Inflammatory macrophage (primary cell): ENCODE measurements at regions not wholly inside any gene's neighbourhood (a gene's known extent, or its start where the extent isn't known, plus 50 kb on each side); places are given as distances from the start of the nearest gene placed in this dataset.

Source experiments
- DNase-seq, 2 donors: peaks; one replicate each; pipeline ENCODE4 v3.0.0-alpha.2; 2020 to 2022

GRCh38 chr6:140636271-140636907, 1261.9 kb upstream of the CITED2 start:
- no peak for DNase-seq

- DNase-seq = no peak
These were observed 1252.6 kb upstream of the CITED2 start for GRCh38 chr6:140627002-140627401.

GRCh38 chr6:140623498-140623897, 1249.0 kb upstream of the CITED2 start:
- DNase-seq = no peak

- no peak for DNase-seq
These were observed 1246.0 kb upstream of the CITED2 start for GRCh38 chr6:140620496-140620895.

- DNase-seq = no peak
These were observed 1235.5 kb upstream of the CITED2 start for GRCh38 chr6:140609956-140610355.

GRCh38 chr6:140609321-140609720, 1234.9 kb upstream of the CITED2 start:
- no peak for DNase-seq

- DNase-seq = no peak
These were observed 1230.3 kb upstream of the CITED2 start for GRCh38 chr6:140604786-140605185.

GRCh38 chr6:140602431-140603248, 1228.2 kb upstream of the CITED2 start:
- no peak for DNase-seq

- no peak for DNase-seq
These were observed 1226.8 kb upstream of the CITED2 start for GRCh38 chr6:140601021-140601808.

- DNase-seq = no peak
These were observed 1225.5 kb upstream of the CITED2 start for GRCh38 chr6:140599916-140600315.

- no peak for DNase-seq
These were observed 1222.7 kb upstream of the CITED2 start for GRCh38 chr6:140597181-140597580.

GRCh38 chr6:140594806-140595128, 1220.3 kb upstream of the CITED2 start:
- DNase-seq = no peak

- DNase-seq = no peak
These were observed 1218.4 kb upstream of the CITED2 start for GRCh38 chr6:140592877-140593276.

- no peak for DNase-seq
These were observed 1216.2 kb upstream of the CITED2 start for GRCh38 chr6:140590641-140591040.

- no peak for DNase-seq
These were observed 1212.1 kb upstream of the CITED2 start for GRCh38 chr6:140586426-140587061.

- DNase-seq = no peak
These were observed 1207.2 kb upstream of the CITED2 start for GRCh38 chr6:140581601-140582000.

GRCh38 chr6:140579918-140580317, 1205.5 kb upstream of the CITED2 start:
- DNase-seq = no peak

GRCh38 chr6:140576004-140576555, 1201.6 kb upstream of the CITED2 start:
- DNase-seq = no peak

- no peak for DNase-seq
These were observed 1198.4 kb upstream of the CITED2 start for GRCh38 chr6:140572867-140573266.

GRCh38 chr6:140572129-140572528, 1197.7 kb upstream of the CITED2 start:
- DNase-seq = peak in 1 of 2 donors; percentile 4

GRCh38 chr6:140571145-140571544, 1196.7 kb upstream of the CITED2 start:
- DNase-seq = no peak

GRCh38 chr6:140567466-140567865, 1193.0 kb upstream of the CITED2 start:
- DNase-seq = no peak

GRCh38 chr6:140566781-140567277, 1192.4 kb upstream of the CITED2 start:
- peak in 1 of 2 donors; percentile 4 for DNase-seq
